Fibroblast of the conjunctiva (primary cell): ENCODE measurements at regions not wholly inside any gene's neighbourhood (a gene's known extent, or its start where the extent isn't known, plus 50 kb on each side); places are given as distances from the start of the nearest gene placed in this dataset.
"Not testable (repeated sequence)": the region's sequence is repeated elsewhere in the genome, so short reads cannot be mapped to it uniquely, and the experiment has no call there.

Experiments
- DNase-seq: peaks from one replicate; pipeline ENCODE4 v3.0.0-alpha.2; 2010; ENCODE audit warnings: low read depth

DNA sequence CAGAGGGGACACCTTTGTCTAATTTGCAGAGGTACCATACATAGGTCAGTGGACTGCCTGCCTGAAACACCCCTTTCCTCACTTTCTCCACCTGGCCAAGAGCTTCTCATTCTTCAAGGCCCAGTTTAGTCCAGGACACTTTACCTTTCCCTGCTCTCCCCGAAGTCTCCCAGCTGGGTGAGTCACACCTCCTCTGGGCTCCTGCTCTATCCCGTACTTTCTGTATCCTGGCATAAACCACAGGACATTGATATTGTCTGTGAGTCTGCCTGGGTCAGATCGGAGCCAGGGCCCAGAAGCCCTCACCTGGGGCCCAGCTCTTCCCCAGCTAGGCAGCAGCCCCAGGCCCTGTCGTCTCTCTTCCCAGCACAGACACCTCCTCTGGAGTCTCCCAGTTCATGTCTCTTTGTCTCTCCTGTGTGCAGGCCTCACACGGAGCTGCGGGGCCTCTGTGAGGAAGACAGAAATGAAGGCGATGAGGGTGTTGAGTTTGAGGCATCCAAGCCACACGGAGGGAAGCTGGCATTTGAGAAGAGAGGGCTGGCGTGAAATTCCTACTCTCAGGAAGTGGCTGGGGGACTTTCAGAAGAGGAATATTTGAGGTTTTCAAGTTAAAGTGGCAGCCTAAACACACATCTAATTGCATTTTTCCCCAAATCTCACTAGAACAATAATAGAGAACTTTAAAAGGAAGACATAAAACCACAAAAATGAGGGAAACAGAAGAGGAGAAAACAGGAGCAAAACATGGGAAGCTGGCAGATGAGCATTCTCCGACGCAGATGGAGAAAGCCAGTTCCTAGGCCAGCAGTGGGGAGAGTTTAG, 79.6 kb upstream of the LAPTM4A start:
- no peak for DNase-seq

DNA sequence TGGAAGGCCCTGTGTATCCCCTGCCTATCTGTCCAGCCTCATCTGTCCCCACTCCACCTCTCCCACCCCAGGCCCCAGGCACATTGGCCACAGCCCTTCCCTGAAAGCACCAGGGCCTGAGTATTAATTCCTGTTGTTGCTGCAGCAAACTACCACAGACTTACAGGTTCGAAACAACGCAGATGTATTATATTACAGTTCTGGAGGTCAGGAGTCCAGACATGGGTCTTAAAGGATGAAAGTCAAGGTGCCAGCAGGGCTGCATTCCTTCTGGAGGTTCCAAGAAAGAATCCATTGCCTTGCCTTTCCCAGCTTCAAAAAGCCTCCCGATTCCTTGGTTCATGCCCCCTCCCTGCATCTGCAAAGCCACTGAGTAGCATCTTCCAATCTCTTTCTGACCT, 78.7 kb upstream of the LAPTM4A start:
- DNase-seq, result no peak

DNA sequence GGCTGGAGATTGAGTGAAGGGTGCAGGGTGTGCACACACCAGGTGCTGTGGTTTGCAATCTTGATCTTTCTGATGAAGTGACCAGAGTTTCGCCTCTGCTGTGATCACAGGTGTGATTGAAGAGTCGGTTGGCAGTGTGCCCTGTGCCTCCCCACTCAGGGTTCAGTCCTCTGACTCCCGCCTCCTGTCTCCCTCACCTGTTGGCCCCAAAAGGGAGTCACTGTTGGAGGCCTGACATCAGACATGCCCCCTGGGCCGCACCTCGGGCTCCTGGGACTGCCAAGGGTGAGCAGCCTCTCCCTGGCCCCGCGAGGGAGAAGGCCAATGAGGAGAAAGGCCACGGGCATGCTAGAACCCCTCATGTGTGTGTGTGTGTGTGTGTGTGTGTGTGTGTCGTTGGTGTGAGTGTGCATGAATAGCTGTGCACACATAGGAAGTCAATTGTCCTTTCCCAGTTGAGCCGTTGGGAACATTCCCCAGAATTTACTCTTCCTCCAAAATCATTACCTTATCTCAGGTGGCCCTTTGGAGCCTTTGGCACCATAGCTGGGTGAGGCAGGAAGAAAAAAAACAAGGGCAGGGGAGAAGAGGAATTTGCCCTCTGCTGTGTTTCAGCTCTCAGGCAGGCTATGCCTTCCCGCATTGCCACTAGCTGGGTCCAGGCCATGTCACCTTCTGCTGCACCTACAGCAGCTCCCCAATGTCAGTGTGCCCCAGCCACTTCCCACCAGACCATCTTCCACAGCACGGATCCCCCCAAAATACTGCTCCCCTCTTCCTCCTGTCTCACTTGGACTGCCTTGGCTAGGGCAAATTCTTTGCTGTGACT, 78.1 kb upstream of the LAPTM4A start:
- DNase-seq, result no peak

DNA sequence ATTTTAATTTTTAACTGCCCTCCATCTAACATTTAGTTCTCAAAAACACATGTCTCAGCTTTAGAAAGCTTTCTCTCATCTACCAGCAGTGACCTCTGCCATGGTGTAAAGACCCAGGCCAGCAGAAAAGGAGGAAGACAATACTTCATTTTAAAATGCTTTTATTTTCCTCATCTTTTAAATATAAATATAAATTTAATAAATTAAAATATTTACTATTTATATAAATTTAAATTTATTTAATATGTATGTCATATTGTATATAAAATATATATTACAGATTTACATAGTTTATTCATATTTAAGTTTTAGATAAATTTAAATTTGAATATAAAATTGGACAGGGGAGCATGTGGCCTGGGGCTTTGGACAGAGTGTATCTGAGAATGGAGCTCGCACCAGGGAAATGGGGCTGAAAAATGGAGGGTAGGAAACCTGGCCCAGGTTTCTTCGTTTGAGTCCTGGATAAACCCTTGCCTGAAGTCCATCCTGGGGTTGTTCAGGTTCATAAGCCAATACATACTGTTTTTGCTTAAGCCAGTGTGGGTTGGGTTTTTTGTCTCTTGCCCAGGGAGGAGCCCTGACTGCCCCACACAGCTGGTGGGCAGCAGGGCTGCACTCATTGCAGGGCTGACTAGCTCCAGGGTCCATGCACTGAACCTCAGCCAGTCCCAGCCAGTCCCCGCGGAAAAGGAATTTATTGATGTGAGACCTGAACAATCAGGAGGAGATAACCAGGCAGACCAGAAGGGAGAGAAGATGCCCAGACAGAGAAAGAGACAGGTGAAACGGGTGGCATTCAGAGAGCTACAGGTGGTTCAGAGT, 77.3 kb upstream of the LAPTM4A start:
- no peak for DNase-seq

DNA sequence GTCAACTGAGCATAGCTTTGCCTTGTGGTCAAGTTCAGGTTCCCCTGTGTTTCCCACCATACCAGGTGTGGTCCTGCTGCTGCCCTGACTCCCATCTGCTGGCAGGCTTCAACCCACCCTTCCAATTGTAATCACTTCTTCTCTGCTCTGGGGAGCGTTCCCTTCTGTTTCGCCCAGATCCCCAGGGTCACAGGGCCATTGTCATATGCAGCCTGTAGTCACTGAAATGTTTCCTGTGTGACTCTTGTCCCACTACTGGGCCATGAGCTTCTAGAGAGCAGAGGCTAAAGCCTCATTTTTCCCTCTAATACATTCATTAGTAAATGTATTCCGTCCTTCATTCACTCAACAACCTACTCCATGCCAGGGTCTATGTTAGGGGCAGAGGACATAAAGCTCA, 75.0 kb upstream of the LAPTM4A start:
- DNase-seq, result no peak

DNA sequence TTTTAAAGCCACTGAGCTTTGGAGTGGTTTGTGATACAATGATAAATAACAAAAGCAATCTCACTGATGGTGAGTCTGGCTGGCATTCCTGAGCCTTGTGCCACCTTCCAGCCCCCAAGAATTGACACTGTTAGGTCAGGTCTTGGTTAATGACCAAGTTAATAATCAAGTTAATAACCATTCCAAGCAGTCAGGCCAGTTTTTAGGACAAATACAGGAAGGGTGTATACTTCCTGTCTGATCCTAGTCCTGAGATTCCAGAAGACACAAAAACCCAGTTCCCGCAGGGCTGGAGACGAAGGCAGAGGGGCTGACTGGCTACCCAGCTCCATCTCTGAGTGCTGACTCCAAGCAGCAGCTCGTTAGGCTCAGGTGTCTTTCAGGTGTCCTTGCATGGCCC, 74.6 kb upstream of the LAPTM4A start:
- no peak for DNase-seq

DNA sequence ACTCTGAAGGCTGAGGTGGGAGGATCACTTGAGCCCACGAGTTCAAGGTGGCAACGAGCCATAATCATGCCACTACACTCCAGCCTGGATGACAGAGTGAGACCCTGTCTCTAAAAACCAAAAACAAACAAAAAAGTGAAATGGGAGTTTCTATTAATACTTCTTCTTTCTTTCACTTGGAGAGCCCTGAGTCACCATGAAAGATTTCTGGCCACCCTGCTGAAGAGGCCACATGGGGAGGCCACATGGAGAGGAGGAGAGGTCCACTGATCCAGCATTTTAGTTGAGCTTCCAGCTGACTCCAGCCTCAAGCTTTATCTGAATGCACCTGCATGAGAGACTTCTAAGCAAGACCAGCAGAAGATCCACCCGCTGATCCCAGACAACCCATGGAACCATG, 74.2 kb upstream of the LAPTM4A start:
- no peak for DNase-seq

DNA sequence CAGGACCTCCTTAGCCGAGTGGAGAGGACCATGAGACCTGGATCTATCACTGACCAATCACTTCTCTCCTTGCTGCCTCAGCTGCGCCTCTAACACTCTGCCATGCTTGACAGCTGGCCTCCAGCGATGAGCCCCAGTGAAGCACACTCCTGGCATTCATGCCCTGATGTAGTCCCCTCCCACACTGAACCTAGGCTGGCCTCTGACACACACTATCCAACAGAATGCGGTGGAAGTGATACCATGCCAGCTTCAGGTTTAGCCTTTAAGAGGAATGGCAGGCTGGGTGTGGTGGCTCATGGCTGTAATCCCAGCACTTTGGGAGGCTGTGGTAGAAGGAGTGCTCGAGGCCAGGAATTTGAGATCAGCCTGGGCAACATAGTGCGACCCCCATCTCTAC, 73.7 kb upstream of the LAPTM4A start:
- DNase-seq, result no peak

DNA sequence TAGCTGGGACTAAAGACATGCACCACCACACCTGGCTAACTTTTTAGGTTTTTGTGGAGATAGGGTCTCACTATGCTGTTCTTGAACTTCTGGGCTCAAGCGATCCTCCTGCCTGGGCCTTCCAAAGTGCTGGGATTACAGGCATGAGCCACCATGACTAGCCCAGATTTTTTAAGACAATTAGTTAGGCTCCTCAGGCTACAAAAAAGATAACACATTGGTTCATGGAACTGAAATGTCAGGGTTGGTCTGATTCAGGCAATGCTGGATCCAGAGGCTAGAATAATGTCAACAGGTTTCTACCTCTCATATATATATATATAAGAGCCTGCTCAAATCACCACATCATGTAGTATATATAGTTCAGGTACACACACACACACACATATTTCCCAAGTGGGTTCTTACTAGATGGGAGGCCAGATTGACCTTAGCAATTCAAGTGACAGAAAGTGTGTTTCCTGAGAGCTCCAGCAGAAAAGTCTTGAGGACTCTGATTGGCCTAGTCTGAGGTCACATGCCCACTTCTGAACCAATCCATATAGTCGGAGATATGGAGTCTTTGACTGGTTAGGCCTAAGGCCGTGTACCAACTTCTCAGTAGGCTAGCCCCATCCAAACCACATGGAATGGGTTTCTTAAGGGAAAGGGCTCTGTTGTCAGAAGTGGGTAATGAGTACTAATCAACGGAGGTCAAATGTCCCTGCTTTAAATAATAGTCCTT, 72.6 kb upstream of the LAPTM4A start:
- DNase-seq, result no peak

DNA sequence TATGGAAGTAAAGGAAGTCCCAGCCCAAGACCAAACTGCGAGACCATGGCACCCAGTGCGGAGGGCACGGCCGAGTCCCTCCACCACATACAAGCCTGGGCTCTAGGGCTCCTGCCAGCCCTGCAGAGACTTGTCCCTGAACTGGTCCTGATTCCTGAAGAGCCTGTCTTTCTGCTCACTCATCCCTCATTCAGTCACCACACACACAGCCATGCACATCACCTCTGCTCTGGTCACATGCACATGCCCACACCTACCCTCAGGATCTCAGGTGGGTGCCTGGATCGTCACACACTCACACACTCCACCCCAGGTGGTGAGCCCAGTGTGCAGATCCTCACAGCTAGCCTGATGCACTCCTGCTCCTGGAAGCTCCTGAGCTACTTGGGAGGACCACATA, 71.4 kb upstream of the LAPTM4A start:
- no peak for DNase-seq

DNA sequence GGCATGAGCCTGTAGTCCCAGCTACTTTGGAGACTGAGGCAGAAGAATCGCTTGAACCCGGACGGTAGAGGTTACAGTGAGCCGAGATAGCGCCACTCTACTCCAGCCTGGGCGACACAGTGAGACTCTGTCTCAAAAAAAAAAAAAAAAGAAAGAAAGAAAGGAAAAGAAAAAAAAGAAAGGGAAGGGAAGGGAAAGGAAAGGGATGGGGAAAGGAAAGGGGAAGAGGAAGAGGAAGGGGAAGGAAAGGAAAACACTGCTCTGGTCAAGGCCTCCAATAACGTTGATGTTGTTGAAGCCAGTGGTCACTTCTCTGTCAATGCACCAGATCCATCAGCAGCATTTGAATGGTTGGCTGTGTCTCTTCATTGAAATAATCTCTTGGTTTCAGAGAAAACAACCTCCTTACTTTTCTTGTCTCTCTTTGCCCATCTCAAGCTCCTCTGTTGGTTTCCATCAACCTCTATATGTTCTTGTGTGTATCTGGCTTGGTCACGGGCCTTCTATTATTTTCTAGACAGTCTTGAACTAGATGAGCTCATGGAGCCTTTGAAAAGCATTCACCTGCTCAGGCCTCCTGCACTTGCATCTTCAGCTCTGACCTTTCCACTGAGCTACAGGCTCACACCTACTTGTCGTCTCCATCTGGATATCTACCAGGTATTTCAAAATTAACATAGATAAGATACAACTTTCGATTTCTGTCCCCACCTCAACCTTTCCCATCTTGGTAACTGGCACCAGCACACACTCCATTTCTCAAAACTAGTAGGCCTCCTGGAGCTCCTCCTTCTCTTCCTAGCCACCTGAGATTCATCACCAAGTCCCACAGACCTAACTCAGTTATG, 69.4 kb upstream of the LAPTM4A start:
- DNase-seq, result no peak

DNA sequence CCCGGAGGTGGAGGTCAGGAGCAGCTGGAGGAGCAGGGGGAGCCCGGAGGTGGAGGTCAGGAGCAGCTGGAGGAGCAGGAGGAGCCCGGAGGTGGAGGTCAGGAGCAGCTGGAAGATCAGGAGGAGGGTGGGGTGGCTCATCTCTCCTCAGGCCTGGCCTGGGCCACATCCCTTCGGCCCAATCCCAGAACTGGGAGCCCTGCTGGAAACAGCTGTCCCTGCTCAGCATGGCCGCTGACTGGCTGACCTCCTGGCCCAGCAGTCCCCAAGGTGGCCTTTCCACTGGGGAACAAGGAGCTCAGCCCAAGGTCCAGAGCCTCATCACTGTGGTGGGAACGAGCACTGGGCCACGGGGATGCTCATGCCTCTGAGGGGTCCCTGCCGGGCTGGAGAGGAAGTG, 66.6 kb upstream of the LAPTM4A start:
- no peak for DNase-seq

DNA sequence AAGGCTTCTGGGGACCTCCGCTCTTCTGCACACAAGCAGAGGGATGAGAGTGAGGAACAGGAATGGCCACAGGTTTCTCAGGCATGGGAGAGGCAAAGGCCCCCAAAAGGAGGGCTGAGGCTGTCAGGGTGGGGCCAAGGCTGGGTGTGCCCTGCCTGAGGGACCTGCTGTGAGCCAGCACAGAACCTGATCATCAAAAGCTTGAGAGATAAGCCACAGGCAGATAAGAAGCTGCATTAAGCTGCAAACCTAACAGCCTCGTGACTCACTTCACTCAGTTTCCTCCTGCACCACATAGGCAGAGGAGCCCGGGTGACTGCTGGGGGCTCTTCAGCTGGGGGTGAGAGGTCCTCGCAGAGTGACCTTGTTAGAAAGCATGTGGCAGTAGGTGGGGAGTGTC, 64.5 kb upstream of the LAPTM4A start:
- no peak for DNase-seq

DNA sequence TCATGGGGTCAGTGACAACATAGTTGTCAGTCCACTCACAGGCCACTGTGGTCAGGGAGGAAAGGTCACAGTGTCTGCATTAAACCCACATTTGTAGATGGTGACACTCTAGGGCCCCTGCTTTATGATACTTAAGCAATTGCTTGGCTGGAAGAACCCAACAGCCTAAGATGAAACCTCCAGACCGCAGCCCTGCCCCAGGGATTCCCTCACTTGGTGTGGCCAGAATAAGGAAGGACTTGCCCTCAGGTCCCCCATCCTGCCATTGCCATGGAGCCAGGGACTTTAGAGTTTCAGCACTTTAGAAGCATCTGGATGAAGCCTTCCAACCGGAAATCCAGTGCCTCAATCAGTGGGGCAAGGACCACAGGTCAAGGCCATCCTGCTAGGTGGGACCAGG, 63.9 kb upstream of the LAPTM4A start:
- no peak for DNase-seq

DNA sequence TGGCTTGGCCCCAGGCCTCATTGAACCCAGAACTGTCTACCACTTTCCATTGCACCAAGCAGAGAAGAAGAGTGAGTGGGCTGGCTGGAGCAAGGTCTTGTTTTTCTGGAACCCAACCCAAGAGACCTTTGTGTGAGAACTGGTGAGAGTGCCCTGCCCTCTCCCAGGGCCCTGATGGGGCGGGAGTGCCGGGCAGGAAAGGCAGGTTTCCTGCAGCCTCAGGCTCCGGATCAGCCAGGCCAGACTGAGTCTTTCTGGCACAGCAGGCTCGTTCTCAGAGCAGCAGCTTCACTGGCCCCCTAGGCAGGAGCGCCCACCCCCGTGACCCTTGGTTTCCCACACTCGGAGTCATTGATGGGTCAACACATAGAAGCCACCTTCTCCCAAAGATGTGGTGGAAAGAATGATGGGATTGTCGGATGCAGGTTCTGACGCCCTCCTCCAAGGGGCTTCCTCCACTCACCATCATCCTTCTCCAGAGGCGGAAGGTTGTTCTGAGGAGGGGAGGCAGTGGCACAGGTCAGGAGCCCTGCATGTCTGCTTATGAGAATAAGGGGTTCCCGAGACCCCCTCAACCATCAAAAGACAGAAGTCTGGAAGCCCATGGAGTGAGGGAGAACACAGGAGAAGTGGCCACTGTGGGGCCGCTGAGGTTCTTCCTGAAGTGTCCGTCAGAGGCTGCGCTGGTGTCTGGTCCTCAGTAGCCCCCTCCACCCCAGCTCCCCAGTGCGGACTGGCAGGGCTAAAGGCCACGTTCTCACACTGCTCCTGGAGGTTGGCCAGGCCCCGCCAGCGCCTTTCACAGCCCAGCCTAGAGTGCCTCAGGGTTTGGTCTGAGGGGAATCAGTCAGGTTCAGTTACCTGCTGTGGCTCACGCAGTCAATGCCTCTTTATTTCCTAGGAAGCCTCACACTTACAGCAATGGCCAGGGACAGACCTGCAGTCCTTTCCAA, 62.8 kb upstream of the LAPTM4A start:
- DNase-seq, result no peak

DNA sequence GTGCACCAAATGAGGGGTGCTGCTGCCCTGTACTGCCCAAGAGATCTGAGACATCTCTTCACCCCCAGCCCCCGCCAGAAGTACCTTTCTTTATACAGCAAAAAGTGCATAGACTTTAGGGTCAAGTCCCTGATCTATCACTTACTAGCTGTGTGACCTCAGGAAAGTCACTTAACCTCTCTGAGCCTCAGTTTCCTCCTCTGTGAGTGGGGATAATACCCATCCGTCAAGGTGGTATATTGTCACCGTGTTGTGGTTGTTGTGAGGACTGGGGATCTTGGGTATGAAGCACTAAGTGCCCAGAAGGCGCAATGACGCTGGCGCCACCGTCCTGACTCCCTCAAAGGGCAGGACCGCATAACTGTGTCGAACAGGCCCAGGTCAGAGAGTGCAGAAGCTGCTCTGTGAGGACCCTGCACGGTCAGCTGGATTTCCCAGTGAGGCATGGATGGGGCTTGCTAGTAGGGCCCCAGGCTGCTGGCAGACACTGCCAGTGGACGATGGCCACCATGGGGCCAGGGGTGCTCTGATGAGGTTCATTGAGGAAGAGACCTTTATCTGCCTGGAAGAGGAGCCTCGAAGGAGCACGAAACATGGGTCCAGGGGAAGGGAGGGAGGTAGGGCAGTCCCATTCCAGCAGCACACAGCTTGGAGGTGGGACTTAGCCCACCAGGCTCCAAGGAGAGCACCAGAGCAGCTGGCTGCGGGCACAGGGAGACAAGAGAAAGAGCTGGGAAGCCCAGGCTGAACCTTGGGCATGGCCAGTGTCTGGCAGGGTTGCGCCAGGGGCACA, 61.8 kb upstream of the LAPTM4A start:
- no peak for DNase-seq

DNA sequence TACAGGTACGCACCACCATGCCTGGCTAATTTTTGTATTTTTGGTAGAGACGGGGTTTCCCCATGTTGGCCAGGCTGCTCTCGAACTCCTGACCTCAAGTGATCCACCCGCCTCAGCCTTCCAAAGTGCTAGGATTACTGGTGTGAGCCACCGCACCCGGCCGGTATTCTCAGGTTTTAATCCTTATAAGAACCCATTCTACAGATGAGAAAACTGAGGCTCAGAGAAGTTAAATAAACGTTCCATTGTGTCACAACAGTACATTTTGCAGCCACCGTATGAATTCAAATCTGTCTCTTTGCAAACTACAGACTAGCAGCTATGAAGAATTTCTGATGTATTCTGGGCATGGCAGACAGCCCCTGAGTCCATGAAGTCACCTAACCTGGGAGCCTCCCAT, 60.9 kb upstream of the LAPTM4A start:
- not testable (repeated sequence) for DNase-seq

DNA sequence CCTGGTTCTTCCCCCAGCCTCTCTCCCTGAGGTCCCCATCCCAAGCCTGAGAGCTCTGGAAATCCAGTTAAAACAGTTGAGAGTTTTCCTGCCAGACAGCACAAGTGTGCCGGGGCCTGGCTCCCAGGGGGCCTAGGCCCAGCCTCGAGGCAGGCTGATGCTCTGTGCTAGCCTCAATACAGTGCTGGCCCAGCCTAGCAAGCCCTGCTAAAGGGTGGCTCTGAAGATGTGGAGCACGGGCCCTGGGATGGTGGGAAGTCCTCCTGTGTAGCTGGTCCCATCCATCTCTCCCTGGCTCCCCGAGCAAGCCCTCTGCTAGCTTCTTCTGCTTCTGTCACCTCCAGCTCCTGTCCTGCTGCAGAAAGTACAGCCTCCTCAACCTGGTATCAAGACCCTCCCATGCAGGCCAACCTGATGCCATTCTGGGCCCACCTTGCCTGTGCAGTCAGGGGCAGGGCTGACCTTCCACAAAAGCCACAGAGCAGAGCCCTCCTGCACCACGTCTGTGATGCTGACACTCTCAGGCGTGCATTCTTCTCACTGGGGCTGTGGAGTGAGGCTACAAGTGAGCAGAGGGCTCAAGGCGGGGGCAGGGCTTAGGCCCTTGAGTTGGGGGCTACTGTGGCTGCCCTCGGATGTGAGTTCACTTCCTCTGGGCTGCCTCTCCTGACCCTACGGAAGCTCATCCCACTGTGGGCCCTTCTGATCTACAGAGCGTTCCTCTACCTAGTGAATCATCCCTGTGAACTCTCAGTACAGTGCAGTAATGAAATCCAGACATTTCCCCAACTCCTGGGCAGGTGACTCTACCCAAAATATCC, 60.1 kb upstream of the LAPTM4A start:
- no peak for DNase-seq
